GM20000 (cell line): ENCODE measurements at regions not wholly inside any gene's neighbourhood (a gene's known extent, or its start where the extent isn't known, plus 50 kb on each side); places are given as distances from the start of the nearest gene placed in this dataset.

Experiments used
- DNase-seq: peaks from one replicate; pipeline ENCODE4 v3.0.0; 2012; ENCODE audit warnings: low spot score
- CTCF ChIP-seq: IDR thresholded peaks from 2 replicates; pipeline ENCODE4 v1.5.1; 2012; ENCODE audit warnings: mild to moderate bottlenecking, control low read depth; ENCODE audit errors: extremely low read depth, missing control alignments

GRCh38 chr4:42809419-42810084 lies 83.0 kb upstream of the GRXCR1 start:
- DNase-seq = no peak
- no peak for TF ChIP-seq CTCF

- no peak for TF ChIP-seq CTCF
- no peak for DNase-seq
Measured at GRCh38 chr4:42806303-42806835, 86.1 kb upstream of the GRXCR1 start.

- TF ChIP-seq CTCF = no peak
- DNase-seq = no peak
Measured at GRCh38 chr4:42789041-42789567, 103.4 kb upstream of the GRXCR1 start.

GRCh38 chr4:42787079-42787463 lies 105.4 kb upstream of the GRXCR1 start:
- TF ChIP-seq CTCF = no peak
- DNase-seq = no peak

GRCh38 chr4:42786350-42787078 lies 106.0 kb upstream of the GRXCR1 start:
- TF ChIP-seq CTCF = no peak
- DNase-seq = no peak

- no peak for TF ChIP-seq CTCF
- no peak for DNase-seq
Measured at GRCh38 chr4:42785817-42786216, 106.7 kb upstream of the GRXCR1 start.

- TF ChIP-seq CTCF = no peak
Measured at GRCh38 chr4:42781315-42781714, 111.2 kb upstream of the GRXCR1 start.

More at GRCh38 chr4:42781315-42781714, 111.2 kb upstream of the GRXCR1 start:
- DNase-seq = no peak
